NCI-H82 (cell line): ENCODE measurements at regions not wholly inside any gene's neighbourhood (a gene's known extent, or its start where the extent isn't known, plus 50 kb on each side); places are given as distances from the start of the nearest gene placed in this dataset.
"Not testable (repeated sequence)": the region's sequence is repeated elsewhere in the genome, so short reads cannot be mapped to it uniquely, and the experiment has no call there.

Experiments
- DNase-seq: peaks from one replicate; lab custom pipeline; 2025; lab: John Stamatoyannopoulos, UW

GRCh38 chrX:3550871-3551270, 162.6 kb downstream of the PRKX start:
- no peak for DNase-seq

GRCh38 chrX:3550160-3550751, 163.2 kb downstream of the PRKX start:
- DNase-seq = no peak

- peak; percentile 11 for DNase-seq
Measured at GRCh38 chrX:3549411-3549911, 164.0 kb downstream of the PRKX start.

- DNase-seq = peak; percentile 43
Measured at GRCh38 chrX:3548765-3549391, 164.6 kb downstream of the PRKX start.

GRCh38 chrX:3545901-3546300, 167.5 kb downstream of the PRKX start:
- no peak for DNase-seq

- no peak for DNase-seq
Measured at GRCh38 chrX:3541336-3541735, 172.1 kb downstream of the PRKX start.

- no peak for DNase-seq
Measured at GRCh38 chrX:3540105-3540504, 173.3 kb downstream of the PRKX start.

GRCh38 chrX:3532581-3533085, 180.8 kb downstream of the PRKX start:
- no peak for DNase-seq

- DNase-seq = not testable (repeated sequence)
Measured at GRCh38 chrX:3531435-3531834, 182.0 kb downstream of the PRKX start.

GRCh38 chrX:3529466-3530010, 183.1 kb upstream of the MXRA5 start:
- DNase-seq = no peak

- DNase-seq = no peak
Measured at GRCh38 chrX:3527811-3528210, 181.4 kb upstream of the MXRA5 start.

GRCh38 chrX:3527166-3527565, 180.7 kb upstream of the MXRA5 start:
- no peak for DNase-seq

- no peak for DNase-seq
Measured at GRCh38 chrX:3526731-3527130, 180.3 kb upstream of the MXRA5 start.

- DNase-seq = no peak
Measured at GRCh38 chrX:3526071-3526470, 179.6 kb upstream of the MXRA5 start.

GRCh38 chrX:3522101-3522650, 175.7 kb upstream of the MXRA5 start:
- DNase-seq = no peak

- no peak for DNase-seq
Measured at GRCh38 chrX:3521396-3521795, 174.9 kb upstream of the MXRA5 start.

GRCh38 chrX:3520982-3521381, 174.5 kb upstream of the MXRA5 start:
- DNase-seq = no peak

GRCh38 chrX:3520458-3520857, 174.0 kb upstream of the MXRA5 start:
- DNase-seq = no peak

GRCh38 chrX:3519384-3519783, 172.9 kb upstream of the MXRA5 start:
- DNase-seq = not testable (repeated sequence)

GRCh38 chrX:3518870-3519269, 172.4 kb upstream of the MXRA5 start:
- DNase-seq = no peak

- DNase-seq = no peak
Measured at GRCh38 chrX:3516051-3516541, 169.6 kb upstream of the MXRA5 start.

- no peak for DNase-seq
Measured at GRCh38 chrX:3514996-3515395, 168.5 kb upstream of the MXRA5 start.

- peak; percentile 53 for DNase-seq
Measured at GRCh38 chrX:3512150-3512549, 165.7 kb upstream of the MXRA5 start.
